Amniotic stem cell (primary cell): ENCODE measurements at regions not wholly inside any gene's neighbourhood (a gene's known extent, or its start where the extent isn't known, plus 50 kb on each side); places are given as distances from the start of the nearest gene placed in this dataset.
"Not testable (repeated sequence)": the region's sequence is repeated elsewhere in the genome, so short reads cannot be mapped to it uniquely, and the experiment has no call there.

Experiments used
- DNase-seq: peaks from one replicate; lab custom pipeline; 2025; lab: John Stamatoyannopoulos, UW

DNA sequence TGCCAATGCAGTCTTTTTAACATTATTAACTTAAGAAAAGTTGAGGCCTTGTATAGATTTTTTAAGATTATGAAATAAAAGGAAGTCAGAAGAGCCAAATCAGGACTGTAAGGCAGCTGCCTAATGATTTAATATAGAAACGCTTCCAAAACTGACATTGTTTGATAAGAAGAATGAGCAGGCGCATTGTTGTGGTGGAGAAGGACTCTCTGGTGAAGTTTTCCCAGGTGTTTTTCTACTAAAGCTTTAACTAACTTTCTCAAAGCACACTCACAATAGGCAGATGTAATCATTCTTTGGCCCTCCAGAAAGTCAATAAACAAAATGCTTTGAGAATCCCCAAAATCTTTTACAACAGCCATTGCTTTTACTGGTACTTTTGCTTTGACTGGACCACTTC is 288.6 kb upstream of the FIGN start:
- no peak for DNase-seq

DNA sequence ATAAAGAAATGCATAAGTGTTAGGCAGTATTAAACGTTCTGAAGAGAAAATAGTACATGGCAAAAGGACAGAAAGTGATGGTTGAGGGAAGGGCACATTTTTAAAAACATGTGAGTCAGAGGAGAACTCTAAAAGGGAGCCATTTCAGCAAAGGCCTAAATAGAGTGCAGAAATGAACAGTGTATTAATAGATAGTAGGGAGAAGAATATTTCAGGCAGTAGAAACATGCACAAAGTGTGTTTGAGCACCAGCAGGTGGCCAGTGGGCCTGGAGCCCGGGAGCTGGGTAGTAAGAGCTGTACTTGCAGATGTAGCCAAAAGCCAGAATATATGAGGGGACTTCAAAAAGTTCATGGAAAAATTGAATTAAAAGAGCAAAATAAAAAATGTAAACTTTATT is 288.1 kb upstream of the FIGN start:
- DNase-seq, result no peak

DNA sequence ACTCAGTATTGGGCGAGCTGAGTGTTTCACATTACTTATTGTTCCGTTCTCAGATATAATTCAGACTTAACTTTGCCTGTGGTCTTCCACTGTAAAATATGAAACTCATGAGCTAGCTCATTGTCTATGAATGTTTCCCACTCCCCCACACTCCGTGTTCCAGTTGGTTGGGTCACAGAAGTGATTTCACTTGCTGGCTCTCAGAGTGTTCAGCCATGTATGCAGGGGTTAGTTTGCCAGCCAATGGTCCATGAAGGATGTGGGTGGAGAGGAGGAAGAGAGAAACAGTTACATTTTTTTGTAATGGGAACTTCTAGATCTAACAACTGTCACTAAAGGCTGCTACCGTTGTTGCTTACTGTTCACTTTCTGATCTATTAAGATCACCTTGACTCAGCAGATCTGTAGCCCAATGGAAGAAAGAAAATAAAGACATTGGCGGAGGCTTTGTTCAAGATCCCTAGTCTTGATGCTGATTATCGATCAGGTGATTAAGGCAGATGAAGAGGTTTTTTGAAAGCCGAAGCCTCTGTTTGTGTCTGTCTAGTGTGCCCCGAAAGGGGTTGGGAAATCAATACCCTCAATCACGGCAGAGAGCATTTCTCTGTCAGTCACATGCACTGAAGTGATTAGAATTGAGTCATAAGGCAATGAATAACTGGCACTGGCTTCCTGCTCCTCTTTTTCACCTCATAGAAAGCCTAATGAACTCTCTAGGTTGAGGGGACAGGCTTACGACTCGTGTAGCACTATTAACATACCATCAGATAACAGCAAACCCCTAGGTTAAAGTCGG is 279.7 kb upstream of the FIGN start:
- DNase-seq, result no peak

DNA sequence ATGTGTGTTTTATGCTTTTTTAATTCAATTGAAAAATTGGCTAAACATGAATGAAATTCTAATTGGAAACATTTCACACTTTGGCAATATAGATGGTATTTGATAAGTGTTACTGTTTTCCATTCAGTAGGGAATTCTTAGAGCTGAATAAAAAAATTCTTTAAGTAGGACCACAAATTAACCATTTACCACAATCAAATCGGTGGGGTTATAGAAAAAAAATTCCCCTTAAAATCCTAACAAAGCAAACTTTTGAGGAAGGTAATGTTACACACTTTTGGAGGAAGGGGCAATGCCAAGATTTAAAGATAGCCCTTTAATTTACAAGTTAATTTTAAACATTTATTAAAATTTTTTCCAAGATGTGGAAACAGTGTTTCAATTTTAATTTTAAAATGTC is 279.0 kb upstream of the FIGN start:
- no peak for DNase-seq

DNA sequence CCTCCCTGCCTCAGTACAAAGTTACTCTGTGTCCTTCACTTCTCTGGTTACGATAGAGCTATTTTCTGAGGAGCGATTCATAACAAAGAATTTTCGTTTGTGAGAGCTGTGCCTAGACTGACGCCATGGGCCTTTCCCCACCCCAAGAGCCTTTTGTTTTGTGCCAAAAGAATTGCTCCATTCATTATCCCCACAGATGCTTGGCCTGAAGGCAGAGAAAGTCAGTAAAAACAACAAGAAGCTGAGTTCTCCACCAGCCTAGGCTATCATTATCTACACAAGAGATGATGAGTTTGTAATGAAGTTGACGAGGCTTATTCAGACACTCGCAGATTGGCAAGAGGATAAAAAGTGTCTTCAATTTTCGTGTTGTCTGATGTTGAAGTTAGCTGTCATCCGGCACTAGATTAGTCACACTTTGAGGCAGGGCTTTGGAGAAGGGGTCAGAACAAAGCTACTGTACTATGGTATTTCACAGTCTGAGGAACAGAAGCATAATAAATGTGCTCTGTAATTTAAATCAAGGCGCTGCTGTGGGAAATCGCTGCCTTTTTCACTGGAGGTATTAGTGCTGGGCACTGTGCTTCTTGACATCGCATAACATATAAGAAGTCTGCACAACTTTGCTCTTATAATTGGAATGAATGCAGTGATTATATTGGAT is 278.4 kb upstream of the FIGN start:
- DNase-seq, result no peak

DNA sequence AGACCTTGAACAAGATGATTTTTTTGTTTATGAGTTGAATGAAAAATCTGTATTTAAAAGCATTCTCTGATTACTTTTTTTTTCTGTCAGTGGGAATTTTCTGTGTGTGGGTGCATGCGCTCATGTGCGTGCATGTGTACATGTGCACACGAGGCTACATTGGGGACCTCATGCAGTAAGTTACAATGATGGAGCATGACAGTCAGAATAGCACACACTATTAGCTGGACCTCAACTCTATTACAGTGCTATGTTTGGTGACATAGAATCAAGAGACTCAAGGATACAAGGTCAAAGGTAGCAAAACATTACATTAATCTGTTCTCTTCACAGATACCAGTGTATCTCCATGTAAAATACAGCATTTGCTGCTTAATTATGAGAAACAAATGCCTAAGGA is 276.8 kb upstream of the FIGN start:
- no peak for DNase-seq

DNA sequence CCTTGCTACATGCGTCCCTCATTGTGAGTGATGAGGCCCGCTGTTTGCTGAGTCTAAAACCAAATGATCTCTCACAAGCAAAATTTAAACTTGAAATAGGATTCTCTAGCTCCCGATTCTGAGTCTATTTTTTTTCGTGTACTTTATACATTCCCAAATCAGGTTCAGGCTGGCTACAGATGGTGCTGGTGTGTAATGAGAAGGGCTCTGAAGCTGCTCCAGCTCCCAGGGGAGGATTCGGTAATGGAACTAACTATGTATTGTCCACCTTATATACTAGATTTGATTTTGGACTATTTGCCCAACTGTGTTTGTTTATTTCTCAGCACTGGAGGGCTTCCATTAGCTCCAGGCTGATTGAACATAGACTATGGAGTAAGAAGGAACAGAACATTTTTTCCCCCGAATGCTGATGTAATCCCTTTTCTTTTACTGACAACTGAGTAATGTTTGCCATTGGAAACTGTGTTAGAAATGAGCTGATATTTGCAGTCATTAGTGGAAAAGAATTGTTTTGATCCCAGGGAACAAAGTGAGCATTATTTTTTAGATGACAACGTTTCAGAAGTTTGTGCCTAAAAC is 274.0 kb upstream of the FIGN start:
- DNase-seq, result no peak

DNA sequence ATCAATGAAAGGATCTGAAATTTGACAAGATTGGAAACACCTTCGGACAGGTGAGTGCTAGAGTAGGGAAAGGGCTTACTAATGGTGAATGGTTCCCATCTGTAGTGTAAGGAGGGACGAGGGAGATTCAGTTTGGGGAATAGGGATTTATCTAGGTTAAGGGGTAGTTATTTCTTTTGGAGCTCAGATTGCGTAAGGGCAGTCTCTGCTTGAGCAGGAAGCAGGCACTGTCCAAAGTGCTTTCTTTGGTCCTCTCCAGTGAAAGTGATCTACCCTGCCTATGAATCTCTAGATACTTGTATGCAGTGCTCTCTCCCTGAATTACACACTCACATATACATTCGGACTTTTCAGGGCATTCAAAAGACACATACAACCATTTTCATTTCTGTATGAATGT is 272.9 kb upstream of the FIGN start:
- no peak for DNase-seq

DNA sequence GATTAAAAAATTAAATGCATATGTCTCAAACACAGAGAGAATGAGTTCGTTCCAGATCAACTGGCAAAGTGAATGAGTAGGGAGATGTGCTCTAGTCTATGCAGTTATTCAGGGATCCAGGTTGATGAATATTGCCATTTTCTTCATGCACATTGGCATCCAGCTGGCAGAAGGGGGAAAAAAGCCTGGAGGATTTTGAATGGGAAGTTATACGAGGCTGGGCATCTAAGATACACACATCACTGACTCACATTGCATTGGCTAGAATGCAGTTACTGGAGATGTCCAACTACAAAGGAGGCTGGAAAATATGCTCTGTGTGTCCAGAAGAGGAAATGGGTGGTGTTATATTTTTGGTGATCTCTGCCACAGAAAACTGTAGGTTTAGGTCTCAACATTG is 270.9 kb upstream of the FIGN start:
- no peak for DNase-seq

DNA sequence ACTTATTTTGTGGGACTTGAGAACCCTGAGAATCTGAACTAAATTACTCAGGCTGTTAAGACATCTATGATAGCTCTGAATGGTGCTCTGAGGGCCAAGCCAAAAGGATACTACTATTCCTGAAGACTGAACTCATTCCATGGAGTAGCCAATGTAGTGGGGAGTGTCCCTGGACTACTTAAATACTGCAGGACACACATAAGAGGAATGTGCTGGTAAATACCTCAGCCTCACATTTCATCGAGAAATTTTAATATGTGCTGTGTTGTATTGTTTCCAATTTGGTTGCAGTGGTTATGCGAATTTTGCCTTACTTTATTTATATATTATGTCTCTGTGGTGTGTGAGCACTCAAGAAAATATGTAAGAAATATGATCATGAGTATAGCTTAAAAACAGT is 264.4 kb upstream of the FIGN start:
- peak; percentile 9 for DNase-seq

DNA sequence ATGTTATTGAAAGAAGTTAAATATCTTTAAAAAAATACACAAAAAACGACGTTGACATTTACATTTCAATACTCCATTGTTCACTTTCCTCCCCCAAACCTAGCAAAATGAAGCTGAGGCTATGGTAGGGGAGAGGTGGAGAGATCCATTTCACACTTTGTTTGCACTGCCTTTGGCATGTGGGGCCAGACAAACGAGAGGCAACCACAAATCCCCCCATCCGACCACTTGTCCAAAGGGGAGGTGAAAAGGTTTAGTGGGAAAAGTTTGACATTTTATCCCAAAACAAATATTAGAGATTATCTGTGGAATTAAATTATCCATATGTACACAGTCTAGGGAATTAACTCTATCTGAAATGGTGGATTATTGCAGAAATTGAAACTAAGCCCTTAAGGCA is 261.7 kb upstream of the FIGN start:
- no peak for DNase-seq

DNA sequence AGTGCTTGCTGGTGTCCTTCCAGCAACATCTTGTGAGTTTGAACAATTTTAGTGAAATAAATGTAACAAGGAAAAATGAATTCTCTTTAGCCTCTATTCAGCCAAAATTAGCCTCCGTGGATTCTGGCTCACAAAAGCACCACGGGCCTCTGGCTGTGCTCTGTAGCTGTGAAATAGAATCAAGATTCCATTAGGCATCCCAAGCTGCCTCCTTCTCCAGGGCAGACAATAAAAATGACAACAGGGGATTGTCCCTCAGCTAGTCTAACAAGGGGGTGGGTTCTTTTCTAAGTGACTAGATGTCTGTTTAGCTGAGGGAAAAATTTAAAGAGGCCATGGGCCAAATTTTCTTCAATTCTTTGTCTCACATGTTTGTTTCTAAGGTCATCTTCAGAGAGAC is 254.7 kb upstream of the FIGN start:
- no peak for DNase-seq

DNA sequence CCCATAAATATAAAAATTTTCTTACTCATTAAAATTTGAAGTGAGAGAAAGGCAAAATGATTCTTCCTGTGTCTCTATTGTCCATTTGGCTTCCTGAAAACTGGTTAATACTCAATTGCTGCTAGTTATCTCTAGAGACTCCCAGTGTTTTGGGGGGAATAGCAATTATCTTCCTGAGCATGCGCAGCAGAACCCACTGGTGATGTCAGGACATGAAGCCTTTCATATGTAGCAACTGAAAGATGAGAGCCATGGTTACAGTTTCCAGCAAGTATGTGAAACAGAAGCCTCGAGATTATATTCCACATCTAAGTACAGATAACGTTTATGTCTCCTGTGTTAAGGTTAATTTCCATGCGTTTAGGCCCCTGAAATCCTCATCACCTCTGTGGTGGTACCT is 254.3 kb upstream of the FIGN start:
- DNase-seq, result no peak

DNA sequence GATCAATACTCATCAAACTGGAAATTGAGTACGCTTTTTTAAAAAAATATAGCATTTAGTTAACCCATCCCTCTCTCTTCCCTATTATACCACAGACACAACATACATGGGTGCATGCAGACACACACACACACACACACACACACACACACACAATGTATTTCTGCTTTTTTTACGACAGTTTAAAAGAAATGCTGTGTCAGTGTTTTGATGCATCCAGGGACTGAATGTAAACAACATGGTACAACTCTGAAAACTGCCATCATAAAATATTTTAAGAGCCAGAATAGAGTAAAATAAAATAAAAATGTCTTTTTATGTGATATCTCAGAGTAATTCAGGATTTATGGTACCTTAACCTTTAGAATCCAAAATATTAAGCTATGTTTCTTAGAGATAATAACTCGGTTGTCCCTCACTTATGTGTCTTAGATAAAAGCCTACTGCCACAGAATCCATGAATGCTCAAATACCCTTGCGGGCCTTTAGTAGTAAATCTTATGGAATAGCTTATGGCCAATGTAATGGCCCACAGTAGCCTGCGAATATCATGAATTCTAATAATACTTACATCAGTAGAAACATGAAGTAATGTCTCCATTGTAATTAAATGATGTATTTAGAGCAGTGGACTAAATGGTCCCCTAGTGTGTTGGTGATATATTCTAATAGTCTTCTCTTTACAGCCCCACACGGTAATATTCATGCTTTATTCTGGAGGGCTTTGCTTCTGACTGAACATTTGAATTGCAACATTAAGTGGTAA is 251.6 kb upstream of the FIGN start:
- DNase-seq, result no peak

DNA sequence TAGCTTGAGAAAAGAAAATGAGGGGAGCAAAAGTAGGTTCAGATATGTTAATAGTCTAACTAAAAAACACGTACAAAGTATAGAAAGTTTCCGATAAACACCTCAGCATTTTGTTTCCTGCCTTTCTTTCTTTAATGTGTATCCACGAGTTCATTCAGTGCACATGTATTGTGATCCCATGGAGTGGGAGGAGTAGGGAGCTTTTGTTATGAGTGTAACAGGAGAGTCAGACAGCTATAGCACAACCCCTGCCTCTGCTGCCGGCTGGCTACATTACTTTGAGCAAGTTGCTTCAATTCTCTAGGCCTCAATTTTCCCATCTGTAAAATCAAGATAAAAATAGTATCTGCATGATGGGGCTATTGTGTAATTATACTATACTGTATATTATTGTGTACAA is 249.2 kb upstream of the FIGN start:
- no peak for DNase-seq

DNA sequence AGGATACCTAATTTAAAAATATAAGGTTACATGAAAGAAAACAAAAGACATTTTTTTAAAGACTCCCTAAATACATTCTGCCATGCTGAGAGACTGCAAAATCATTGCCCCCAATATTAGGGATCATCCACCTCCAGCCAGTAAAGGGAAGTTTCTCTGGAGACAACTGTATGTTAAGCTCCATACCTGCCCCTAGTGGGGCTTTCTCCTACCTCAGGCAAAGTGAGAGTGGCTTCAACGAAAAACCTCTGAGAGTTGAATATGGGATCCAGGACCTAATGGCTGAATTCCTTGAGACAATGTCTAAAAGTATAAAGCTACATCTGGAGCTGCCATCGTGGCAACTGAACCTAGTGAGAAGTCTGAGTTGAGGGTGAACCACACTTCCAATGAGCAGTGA is 248.1 kb upstream of the FIGN start:
- no peak for DNase-seq

DNA sequence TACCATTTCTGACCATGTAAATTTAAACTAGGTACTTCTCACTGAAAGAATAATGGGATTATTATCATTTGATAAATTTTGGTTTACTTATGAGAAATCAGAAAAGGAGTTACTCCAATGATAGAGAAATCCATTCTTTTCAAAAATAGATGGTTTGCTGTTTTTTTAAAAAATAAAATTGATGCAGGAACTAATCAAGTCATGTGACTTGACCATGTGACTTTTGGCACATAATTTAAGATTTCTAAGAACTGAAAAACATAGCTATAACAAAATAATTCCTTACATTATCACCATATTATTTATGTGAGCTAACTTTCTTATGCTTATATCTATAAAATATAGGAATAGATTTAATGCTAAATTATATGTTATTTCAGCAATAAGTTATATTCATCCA is 247.1 kb upstream of the FIGN start:
- no peak for DNase-seq

DNA sequence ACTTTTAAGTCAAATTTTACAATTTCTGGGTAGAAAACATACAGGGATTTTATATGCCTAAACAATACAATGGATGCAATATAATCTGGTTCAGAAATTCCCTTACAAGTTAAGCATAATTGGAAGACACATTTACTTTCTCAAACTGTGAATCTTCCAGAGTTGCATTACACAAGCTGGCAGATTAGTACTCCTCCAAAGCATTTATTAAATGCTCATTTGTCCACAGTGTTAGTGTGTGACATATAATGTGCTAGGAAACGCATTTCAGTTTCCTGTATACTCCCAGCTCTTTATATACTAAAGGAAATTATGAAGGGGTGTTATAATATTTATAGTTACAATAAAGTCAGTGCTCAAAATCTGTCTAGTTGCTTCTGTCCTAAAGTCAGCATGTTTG is 239.0 kb upstream of the FIGN start:
- no peak for DNase-seq

DNA sequence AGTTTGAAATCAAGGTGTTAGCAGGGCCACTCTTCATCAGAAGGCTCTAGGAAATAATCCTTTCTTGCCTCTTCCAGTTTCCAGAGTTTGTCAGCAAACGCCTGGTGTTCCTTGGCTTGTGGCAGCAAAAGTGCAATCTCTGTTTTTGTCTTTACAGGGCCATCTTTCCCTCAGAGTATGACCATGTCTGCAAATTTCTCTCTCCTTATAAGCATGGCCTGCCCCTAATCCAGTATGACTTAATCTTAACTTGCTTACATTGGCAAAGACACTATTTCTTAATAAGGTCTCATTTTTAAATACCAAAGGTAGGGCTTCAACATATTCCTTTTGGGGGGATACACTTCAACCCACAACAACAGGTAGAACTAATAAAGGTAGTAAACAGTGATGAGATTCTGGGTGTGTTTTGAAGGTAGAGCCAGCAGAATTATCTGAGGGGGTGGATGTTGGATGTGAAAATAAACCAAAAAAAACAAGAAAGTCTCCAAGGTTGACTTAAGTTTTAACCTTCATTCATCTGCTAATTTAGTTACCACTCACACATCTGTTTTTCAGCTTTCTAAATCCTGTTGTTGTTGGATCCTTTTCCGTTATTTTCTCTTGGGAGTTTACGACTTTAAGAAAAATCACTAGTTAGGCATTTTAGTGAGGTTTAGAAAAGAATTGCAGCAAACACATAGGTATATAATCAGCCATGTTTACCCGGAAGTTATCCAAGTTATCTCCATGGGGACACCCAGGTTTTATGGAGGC is 234.4 kb upstream of the FIGN start:
- no peak for DNase-seq

DNA sequence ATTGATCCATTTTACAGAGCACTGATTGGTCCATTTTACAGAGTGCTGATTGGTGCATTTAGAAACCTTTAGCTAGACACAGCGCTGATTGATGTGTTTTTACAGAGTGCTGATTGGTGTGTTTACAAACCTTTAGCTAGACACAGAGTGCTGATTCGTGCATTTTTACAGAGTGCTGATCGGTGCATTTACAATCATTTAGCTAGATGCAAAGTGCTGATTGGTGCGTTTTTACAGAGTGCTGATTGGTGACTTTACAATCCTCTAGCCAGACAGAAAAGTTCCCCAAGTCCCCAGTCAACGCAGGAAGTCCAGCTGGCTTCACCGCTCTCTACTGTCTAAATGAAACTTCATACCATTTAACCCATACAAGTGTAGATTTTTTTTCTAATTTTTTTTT is 228.5 kb upstream of the FIGN start:
- not testable (repeated sequence) for DNase-seq

DNA sequence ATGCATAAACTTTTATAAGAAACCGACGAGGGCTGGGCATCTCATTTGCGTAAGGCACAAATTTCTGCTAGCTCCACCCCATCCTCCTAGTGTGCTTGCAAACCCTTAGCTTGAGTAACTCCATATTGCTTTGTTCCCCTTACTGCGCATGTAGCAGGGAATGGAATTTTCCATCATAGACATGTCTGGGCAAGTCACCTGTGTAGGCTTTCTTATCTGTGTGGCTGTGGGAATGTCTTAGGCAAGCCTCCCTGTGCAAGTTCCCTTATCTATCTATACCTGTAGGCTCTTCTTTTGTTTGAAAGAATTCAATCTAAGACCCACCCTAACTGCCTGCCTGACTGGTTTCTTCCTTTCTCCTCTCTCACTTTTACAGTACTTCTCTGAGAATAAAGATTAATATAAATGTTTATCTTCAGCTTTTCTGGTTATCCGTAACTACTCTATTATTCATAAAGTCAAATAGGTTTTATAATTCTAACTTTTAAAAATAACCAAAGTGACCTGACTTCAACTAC is 217.6 kb upstream of the FIGN start:
- DNase-seq, result no peak

DNA sequence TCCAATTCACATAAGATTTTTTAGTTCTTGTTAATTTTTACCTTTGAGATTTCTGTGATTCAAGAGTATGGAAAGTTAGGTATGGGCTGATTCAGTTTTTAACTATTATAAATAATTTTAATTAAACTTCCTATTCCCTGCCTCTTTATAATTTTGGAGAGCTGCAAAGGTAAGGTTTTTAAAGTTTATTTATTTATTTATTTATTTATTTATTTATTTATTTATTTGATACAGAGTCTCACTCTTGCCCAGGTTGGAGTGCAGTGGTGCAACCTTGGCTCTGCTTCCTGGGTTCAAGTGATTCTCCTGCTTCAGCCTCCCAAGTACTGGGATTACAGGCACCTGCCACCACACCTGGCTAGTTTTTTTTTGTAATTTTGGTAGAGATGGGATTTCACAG is 215.5 kb upstream of the FIGN start:
- DNase-seq, result no peak
